Gastroesophageal sphincter (tissue), 4 donors: ENCODE measurements at regions not wholly inside any gene's neighbourhood (a gene's known extent, or its start where the extent isn't known, plus 50 kb on each side); places are given as distances from the start of the nearest gene placed in this dataset.

Experiments
- ATAC-seq: fragments of 150-250 bp; one replicate; pipeline ENCODE4 v1.9.1; 2016; ENCODE audit warnings: mild to moderate bottlenecking, moderate library complexity
- H3K27ac ChIP-seq, 4 donors: fragments of 200-600 bp; sonication (generic) in 3 of 4; 1 replicate in 3 of 4; 2 replicates in 1 of 4; pipeline ENCODE4 v1.5.1; 2016 to 2019
- H3K27me3 ChIP-seq: fragments of 200-600 bp; sonication (generic); one replicate; pipeline ENCODE4 v1.5.1; 2019
- H3K36me3 ChIP-seq, 2 donors: fragments of 200-600 bp; sonication (generic); one replicate each; pipeline ENCODE4 v1.5.1; 2019; ENCODE audit warnings: control low read depth in 1 of 2
- H3K4me1 ChIP-seq, 3 donors: fragments of 200-600 bp; sonication (generic); 1 replicate in 2 of 3; 2 replicates in 1 of 3; pipeline ENCODE4 v1.5.1; 2016 to 2019; ENCODE audit warnings: control low read depth in 2 of 3
- H3K4me3 ChIP-seq, 2 donors: fragments of 200-600 bp; sonication (generic); one replicate each; pipeline ENCODE4 v1.5.1; 2019; ENCODE audit warnings: mild to moderate bottlenecking in 1 of 2, moderate library complexity in 1 of 2
- H3K9me3 ChIP-seq, 3 donors: fragments of 200-600 bp; sonication (generic); one replicate each; pipeline ENCODE4 v1.5.1; 2017 to 2019; ENCODE audit warnings: control low read depth in 2 of 3
- EP300 ChIP-seq: sonication (generic); formaldehyde crosslinking; IDR thresholded peaks from one replicate; pipeline ENCODE4 v1.6.1; 2017; ENCODE audit warnings: antibody characterized with exemption, mild to moderate bottlenecking
- POLR2A ChIP-seq, 2 donors: fragments of 450-650 bp; IDR thresholded peaks; one replicate each; pipeline ENCODE4 v1.6.1; 2017; ENCODE audit warnings: antibody characterized with exemption in 2 of 2, mild to moderate bottlenecking in 2 of 2, moderate library complexity in 1 of 2
- POLR2AphosphoS5 ChIP-seq: sonication (generic); formaldehyde crosslinking; IDR thresholded peaks from one replicate; pipeline ENCODE4 v1.6.1; 2017; ENCODE audit warnings: antibody characterized with exemption
- WGBS, 2 donors: methylation state at CpG; one replicate each; pipeline ENCODE4 v1.1.5; 2018; ENCODE audit warnings: low coverage in 1 of 2; 5-methylcytosine and 5-hydroxymethylcytosine counted together
- TF ChIP-seq, protein P1 (sequence below), 4 experiments: fragments of 200-600 bp in 2 of 4; fragments of 450-650 bp in 2 of 4; sonication (generic) in 1 of 4; IDR thresholded peaks; one replicate each; pipeline ENCODE4 v1.5.1; 2017 to 2019; ENCODE audit warnings: antibody characterized with exemption in 4 of 4, mild to moderate bottlenecking in 2 of 4, moderate library complexity in 2 of 4

DNA sequence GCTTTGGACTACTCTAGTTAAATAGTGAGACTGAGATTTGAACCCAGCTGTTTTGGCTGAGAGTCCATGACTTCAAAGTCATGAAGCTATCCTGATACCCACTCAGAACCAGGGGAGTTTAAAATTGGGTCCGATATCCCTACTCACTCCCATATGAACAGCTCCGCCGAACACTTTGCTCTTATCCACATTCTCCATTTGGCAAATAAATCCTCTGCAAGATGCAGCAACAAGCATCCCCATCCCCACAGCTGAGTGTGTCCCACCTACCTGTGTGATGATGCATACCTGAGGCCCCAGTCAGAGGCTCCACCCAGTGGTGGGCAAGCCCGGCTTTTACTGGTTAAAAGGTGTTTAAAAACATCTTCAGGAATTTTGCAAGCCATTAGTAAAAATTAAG is 108.3 kb upstream of the SLC24A3 start:
- Histone ChIP-seq H3K27ac (no peak overlapping the region), H3K27me3 (no peaks in the 10 kb centered on the region), H3K4me3 (no peak overlapping the region), H3K4me1 (no peaks in the 10 kb centered on the region), H3K36me3 (no peaks in the 10 kb centered on the region), H3K9me3 (no peaks in the 10 kb centered on the region)
- TF ChIP-seq POLR2A (IDR thresholded peaks at IDR 0.05): no peak
- TF ChIP-seq POLR2AphosphoS5: no peak
- no peak for TF ChIP-seq EP300
- TF ChIP-seq, protein P1, sequence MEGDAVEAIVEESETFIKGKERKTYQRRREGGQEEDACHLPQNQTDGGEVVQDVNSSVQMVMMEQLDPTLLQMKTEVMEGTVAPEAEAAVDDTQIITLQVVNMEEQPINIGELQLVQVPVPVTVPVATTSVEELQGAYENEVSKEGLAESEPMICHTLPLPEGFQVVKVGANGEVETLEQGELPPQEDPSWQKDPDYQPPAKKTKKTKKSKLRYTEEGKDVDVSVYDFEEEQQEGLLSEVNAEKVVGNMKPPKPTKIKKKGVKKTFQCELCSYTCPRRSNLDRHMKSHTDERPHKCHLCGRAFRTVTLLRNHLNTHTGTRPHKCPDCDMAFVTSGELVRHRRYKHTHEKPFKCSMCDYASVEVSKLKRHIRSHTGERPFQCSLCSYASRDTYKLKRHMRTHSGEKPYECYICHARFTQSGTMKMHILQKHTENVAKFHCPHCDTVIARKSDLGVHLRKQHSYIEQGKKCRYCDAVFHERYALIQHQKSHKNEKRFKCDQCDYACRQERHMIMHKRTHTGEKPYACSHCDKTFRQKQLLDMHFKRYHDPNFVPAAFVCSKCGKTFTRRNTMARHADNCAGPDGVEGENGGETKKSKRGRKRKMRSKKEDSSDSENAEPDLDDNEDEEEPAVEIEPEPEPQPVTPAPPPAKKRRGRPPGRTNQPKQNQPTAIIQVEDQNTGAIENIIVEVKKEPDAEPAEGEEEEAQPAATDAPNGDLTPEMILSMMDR (IDR thresholded peaks at IDR 0.05): no peak
- WGBS, 2 donors: 94 to 97% methylated on average over 4 of the region's 4 CpGs
- ATAC-seq: no peak

DNA sequence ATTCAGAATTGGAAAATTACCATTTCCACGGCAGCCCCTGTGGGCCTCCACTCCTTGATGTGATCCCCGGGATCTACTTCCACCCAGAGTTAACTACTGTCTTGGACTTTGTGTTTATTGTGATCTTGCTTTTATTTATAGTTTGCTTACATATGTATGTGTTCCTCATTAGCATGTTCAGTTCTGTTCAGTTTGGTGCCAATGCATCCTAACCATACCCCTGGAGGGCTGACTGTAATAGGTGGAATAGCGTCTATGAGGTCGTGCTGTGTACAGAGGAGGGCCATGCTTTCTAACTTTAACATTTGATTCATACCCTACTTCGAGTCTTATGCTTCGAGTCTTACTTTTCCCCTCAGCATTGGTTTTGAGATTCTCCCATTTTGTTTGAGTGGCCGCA is 104.3 kb upstream of the SLC24A3 start:
- no peaks in the 10 kb centered on the region for H3K27me3 ChIP-seq
- H3K9me3 ChIP-seq: no peaks in the 10 kb centered on the region
- H3K36me3 ChIP-seq: no peaks in the 10 kb centered on the region
- TF ChIP-seq EP300 (no peak), POLR2AphosphoS5 (no peak), POLR2A (IDR thresholded peaks at IDR 0.05) (no peak)
- TF ChIP-seq, protein P1 (IDR thresholded peaks at IDR 0.05): no peak
- WGBS, 2 donors: 70 to 79% methylated on average over 6 to 7 of the region's 7 CpGs
- H3K4me3 ChIP-seq: no peak overlapping the region
- ATAC-seq: no peak
- no peak overlapping the region for H3K27ac ChIP-seq
- no peaks in the 10 kb centered on the region for H3K4me1 ChIP-seq

DNA sequence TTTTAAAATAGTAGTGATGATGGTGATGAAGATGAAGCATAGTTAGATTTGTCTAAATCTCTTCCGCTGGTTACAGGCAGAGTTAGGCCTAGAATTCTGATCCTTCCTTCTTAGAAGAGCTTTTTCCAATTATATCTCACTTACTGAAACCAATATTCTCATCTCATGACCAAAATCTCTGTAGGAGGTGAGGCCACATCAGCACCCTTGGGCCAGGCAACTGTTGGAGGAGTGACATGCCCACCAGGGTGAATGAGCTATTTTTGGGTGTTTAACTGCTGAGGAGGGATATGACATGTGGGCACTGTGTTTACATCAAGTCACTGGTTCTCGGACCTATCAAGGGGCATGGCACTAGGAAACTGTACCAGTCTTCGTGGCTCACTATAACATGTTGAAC is 102.2 kb upstream of the SLC24A3 start:
- Histone ChIP-seq H3K27ac (no peak overlapping the region), H3K4me3 (no peak overlapping the region), H3K27me3 (no peaks in the 10 kb centered on the region), H3K9me3 (no peaks in the 10 kb centered on the region), H3K36me3 (no peaks in the 10 kb centered on the region), H3K4me1 (no peaks in the 10 kb centered on the region)
- ATAC-seq: no peak
- 90 to 96% methylated on average over 3 of the region's 3 CpGs for WGBS, 2 donors
- TF ChIP-seq POLR2A (IDR thresholded peaks at IDR 0.05) (no peak), POLR2AphosphoS5 (no peak), EP300 (no peak)
- TF ChIP-seq, protein P1 (IDR thresholded peaks at IDR 0.05): no peak

DNA sequence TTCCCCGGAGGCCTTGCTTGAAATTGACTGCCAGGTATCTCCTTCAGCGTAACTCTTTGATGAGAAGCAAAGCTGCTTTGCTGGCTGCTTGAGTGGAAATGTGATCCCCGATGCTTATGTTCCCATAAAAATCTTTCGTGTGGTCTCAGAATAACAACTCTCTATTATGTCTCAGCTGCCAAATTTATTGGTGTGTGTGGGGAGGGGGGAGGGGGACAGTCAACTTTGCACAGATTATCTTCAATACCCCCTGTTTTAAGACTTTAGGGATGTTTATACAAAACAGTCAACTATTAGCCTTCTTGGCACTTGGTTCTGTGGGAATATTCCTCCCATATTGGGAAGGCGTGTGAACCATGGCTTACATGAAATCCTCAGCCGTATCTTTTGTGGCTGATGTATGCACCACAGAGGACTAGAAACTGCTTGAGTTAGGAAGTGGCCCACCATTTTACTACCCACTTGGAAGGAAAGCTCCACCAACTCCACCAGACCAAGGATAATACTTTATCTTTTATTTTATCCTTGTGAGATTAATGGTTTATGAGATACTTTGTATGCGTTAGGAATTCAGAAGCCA is 101.5 kb upstream of the SLC24A3 start:
- Histone ChIP-seq H3K4me1 (no peaks in the 10 kb centered on the region), H3K4me3 (no peak overlapping the region), H3K27ac (no peak overlapping the region), H3K9me3 (no peaks in the 10 kb centered on the region), H3K36me3 (no peaks in the 10 kb centered on the region), H3K27me3 (no peaks in the 10 kb centered on the region)
- ATAC-seq: no peak
- WGBS, 2 donors: 59 to 63% methylated on average over 6 to 7 of the region's 7 CpGs
- TF ChIP-seq POLR2AphosphoS5: no peak
- no peak for TF ChIP-seq POLR2A (IDR thresholded peaks at IDR 0.05)
- TF ChIP-seq, protein P1 (IDR thresholded peaks at IDR 0.05): no peak
- TF ChIP-seq EP300: no peak

DNA sequence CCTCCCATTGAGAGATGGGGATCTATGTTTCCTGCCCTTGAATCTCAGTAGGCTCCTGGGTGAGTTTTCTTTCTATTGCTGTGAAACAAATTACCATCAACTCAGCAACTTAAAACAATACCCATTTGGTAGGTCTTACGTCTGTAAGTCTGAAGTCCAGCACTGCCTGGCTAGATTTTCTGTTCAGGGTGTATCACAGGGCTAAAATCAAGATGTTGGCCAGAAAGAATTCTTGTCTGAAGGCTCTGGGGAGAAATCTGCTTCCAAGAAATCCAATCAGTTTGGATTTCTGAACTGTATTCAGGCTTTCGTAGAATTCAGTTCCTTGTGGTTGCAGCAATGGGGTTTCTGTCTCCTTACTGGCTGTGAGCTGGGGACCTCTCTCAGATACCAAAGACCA is 99.6 kb upstream of the SLC24A3 start:
- H3K27ac ChIP-seq: no peak overlapping the region
- H3K4me3 ChIP-seq: no peak overlapping the region
- ATAC-seq: no peak
- TF ChIP-seq, protein P1 (IDR thresholded peaks at IDR 0.05): no peak
- TF ChIP-seq POLR2A (IDR thresholded peaks at IDR 0.05) (no peak), EP300 (no peak), POLR2AphosphoS5 (no peak)
- no peaks in the 10 kb centered on the region for H3K27me3 ChIP-seq
- no peaks in the 10 kb centered on the region for H3K36me3 ChIP-seq
- H3K4me1 ChIP-seq: no peaks in the 10 kb centered on the region
- H3K9me3 ChIP-seq: no peaks in the 10 kb centered on the region
- 32 to 59% methylated on average over 2 of the region's 2 CpGs for WGBS, 2 donors
